A549 (cell line): ENCODE measurements at regions not wholly inside any gene's neighbourhood (a gene's known extent, or its start where the extent isn't known, plus 50 kb on each side); places are given as distances from the start of the nearest gene placed in this dataset.
"Not testable (repeated sequence)": the region's sequence is repeated elsewhere in the genome, so short reads cannot be mapped to it uniquely, and the experiment has no call there.

Experiments used
- ATAC-seq, 2 experiments: fragments of 200-7000 bp in 1 of 2; fragments of >200 bp in 1 of 2; cut with Nextera tagmentation in 1 of 2; cut with Tn5 transposase in 1 of 2; 3 replicates each; pipeline versions ENCODE4 v1.8.0 to v1.9.1; 2018 to 2020; ENCODE audit warnings: mild to moderate bottlenecking in 1 of 2, moderate library complexity in 1 of 2
- CTCF ChIA-PET: fragments of 300-600 bp; sonication (Branson Sonifier 250); formaldehyde crosslinking; extraction: SDS; loops from one replicate; lab custom pipeline; 2021; ENCODE audit warnings: antibody characterized with exemption, inconsistent platforms; lab: Yijun Ruan, JAX
- POLR2A ChIA-PET: fragments of 350-600 bp; formaldehyde crosslinking; extraction: SDS; loops from one replicate; lab custom pipeline; 2021; ENCODE audit warnings: antibody characterized with exemption, inconsistent platforms; lab: Yijun Ruan, JAX
- DNase-seq, 2 experiments: peaks; one replicate each; pipeline versions ENCODE4 v3.0.0 to v3.0.0-alpha.2; 2011 to 2016; ENCODE audit warnings: low read depth in 1 of 2, low spot score in 1 of 2
- FAIRE-seq: peaks from 2 replicates; lab custom pipeline; 2011; peaks lifted over from hg19 to GRCh38; lab: Jason Lieb, UNC
- H3K27ac ChIP-seq, 2 experiments: fragments of >200 bp; sonication (Bioruptor Twin); formaldehyde crosslinking; 3 replicates each; pipeline ENCODE4 v1.5.1; 2016 to 2017
- H3K4me1 ChIP-seq: fragments of >200 bp; sonication (Bioruptor Twin); formaldehyde crosslinking; 3 replicates; pipeline ENCODE4 v1.6.1; 2016
- H3K4me2 ChIP-seq: fragments of >200 bp; sonication (Bioruptor Twin); formaldehyde crosslinking; 3 replicates; pipeline ENCODE4 v1.6.1; 2016
- H3K4me3 ChIP-seq: fragments of >200 bp; sonication (Bioruptor Twin); formaldehyde crosslinking; 3 replicates; pipeline ENCODE4 v1.5.1; 2016
- H3K9me3 ChIP-seq: fragments of >200 bp; sonication (Bioruptor Twin); formaldehyde crosslinking; 3 replicates; pipeline ENCODE4 v1.6.1; 2016
- BHLHE40 ChIP-seq: IDR thresholded peaks from 2 replicates; pipeline ENCODE4 v1.6.1; 2012; ENCODE audit warnings: low read depth, low read length, inconsistent platforms
- CEBPB ChIP-seq, 2 experiments: fragments of >200 bp in 1 of 2; sonication (Bioruptor Twin) in 1 of 2; formaldehyde crosslinking in 1 of 2; IDR thresholded peaks; 2 replicates each; pipeline ENCODE4 v1.6.1; 2012 to 2016
- CHD2 ChIP-seq: fragments of 150-350 bp; IDR thresholded peaks from 2 replicates; pipeline ENCODE4 v1.6.1; 2014; ENCODE audit warnings: low read length; ENCODE audit not compliant: partially characterized antibody
- EP300 ChIP-seq, 2 experiments: fragments of >200 bp; sonication (Bioruptor Twin); formaldehyde crosslinking; IDR thresholded peaks; 2 replicates in 1 of 2; 3 replicates in 1 of 2; pipeline ENCODE4 v1.6.1; 2016 to 2017
- FOXS1 ChIP-seq: fragments of 250-450 bp; sonication (Bioruptor Pico); IDR thresholded peaks from 2 replicates; pipeline ENCODE4 v1.5.0; 2020; ENCODE audit warnings: mild to moderate bottlenecking, moderate library complexity
- HEYL ChIP-seq: fragments of 250-450 bp; sonication (Bioruptor Pico); IDR thresholded peaks from 2 replicates; pipeline ENCODE4 v1.8.0; 2021; ENCODE audit warnings: mild to moderate bottlenecking, moderate library complexity
- JUN ChIP-seq, 2 experiments: fragments of >200 bp; sonication (Bioruptor Twin); formaldehyde crosslinking; IDR thresholded peaks; 2 replicates in 1 of 2; 3 replicates in 1 of 2; pipeline ENCODE4 v1.6.1; 2016 to 2017
- KDM1A ChIP-seq: fragments of 200-600 bp; sonication (generic); IDR thresholded peaks from 2 replicates; pipeline ENCODE4 v1.6.1; 2016; ENCODE audit warnings: low read depth, mild to moderate bottlenecking
- NR3C1 ChIP-seq: fragments of >200 bp; sonication (Bioruptor Twin); formaldehyde crosslinking; IDR thresholded peaks from 3 replicates; pipeline ENCODE4 v1.6.1; 2017
- PBX3 ChIP-seq: IDR thresholded peaks from 2 replicates; pipeline ENCODE4 v1.6.1; 2012
- RFX5 ChIP-seq: fragments of 450-650 bp; IDR thresholded peaks from 2 replicates; pipeline ENCODE4 v1.7.1; 2014; ENCODE audit warnings: antibody characterized with exemption, mild to moderate bottlenecking, moderate library complexity
- RNF2 ChIP-seq: fragments of 200-600 bp; sonication (generic); IDR thresholded peaks from 2 replicates; pipeline ENCODE4 v1.6.1; 2016; ENCODE audit warnings: low read depth, mild to moderate bottlenecking, antibody characterized with exemption, moderate library complexity, borderline replicate concordance
- WGBS: methylation state at CpG from one replicate; pipeline ENCODE4 v1.1.6; 2017; ENCODE audit errors: missing lambda C conversion rate; 5-methylcytosine and 5-hydroxymethylcytosine counted together
- TF ChIP-seq, protein P1 (sequence below): fragments of >200 bp; sonication (Bioruptor Twin); formaldehyde crosslinking; IDR thresholded peaks from 2 replicates; pipeline ENCODE4 v1.6.1; 2016

GRCh38 chr9:87405677-87406542 is 91.8 kb upstream of the DAPK1 start:
- DNase-seq (peak in 1 of 2 experiments; percentile 44), FAIRE-seq (peak; percentile 51), ATAC-seq (peak; percentile 67 to 73; a peak in 5 of 6 replicates)
- peaks cover 51% of the 10 kb centered on the region for H3K4me1 ChIP-seq
- POLR2A ChIA-PET: interaction anchor here (1.0 kb wide), 1 partner anchor 32 kb away, joined by 3 read pairs; no protein-coding TSS in a partner anchor
- CTCF ChIA-PET: no interaction called here
- peak overlapping the region; percentile 75 to 76 for H3K27ac ChIP-seq
- 30% methylated on average over 3 of the region's 3 CpGs for WGBS
- peak overlapping the region; percentile 71 for H3K4me2 ChIP-seq
- H3K9me3 ChIP-seq: no peaks in the 10 kb centered on the region
- H3K4me3 ChIP-seq: no peak overlapping the region; the same call in 2 of the 3 replicates
- TF ChIP-seq JUN (IDR thresholded peaks at IDR 0.05) (0 out of 5 replicates have a peak, but pooled peaks of 1 of the 2 experiments have one; percentile 41), CHD2 (no peak), CEBPB (IDR thresholded peaks at IDR 0.05) (peak; percentile 60 to 89), EP300 (IDR thresholded peaks at IDR 0.05) (peak in 1 of 2 experiments; percentile 45; a peak in 3 of 5 replicates), RFX5 (no peak), BHLHE40 (no peak)
- TF ChIP-seq, protein P1, sequence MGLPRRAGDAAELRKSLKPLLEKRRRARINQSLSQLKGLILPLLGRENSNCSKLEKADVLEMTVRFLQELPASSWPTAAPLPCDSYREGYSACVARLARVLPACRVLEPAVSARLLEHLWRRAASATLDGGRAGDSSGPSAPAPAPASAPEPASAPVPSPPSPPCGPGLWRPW: peak; percentile 81

DNA sequence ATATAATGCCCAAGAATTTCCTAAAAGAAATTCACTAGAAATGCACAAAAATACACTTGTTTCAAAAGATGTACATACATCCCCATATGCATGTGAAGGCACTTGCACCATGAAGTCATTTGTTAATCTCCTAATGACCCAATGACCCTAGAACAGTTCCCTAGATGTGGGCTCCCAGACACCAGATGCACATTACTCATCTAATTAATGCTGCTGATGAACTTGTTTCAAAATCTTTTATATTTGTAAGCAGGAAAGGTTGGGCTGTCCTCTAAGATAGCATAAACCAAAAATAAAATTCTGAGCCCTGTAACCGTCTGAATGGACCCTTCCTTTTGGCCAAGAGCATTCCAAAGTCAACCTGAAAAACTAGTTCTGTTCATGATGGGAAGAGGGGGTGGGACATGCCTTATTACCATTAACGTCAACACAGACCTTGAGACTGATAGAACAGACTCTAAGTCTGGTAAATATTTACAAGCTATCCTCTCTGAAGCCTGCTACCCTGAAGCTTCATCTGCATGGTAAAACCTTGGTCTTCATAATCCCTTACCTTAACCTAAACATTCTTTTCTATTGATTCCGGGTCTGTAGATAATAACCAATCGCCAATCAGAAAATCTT is 91.0 kb upstream of the DAPK1 start:
- CTCF ChIA-PET: interaction anchor here (0.8 kb wide), 1 partner anchor 69 kb away, joined by 3 read pairs; no protein-coding TSS in a partner anchor
- WGBS: 45% methylated on average over 4 of the region's 4 CpGs
- peak overlapping the region; percentile 75 to 76 for H3K27ac ChIP-seq

GRCh38 chr9:87410047-87411005 is 87.3 kb upstream of the DAPK1 start:
- not testable (repeated sequence) for FAIRE-seq

More for the DNA sequence above, 91.0 kb upstream of the DAPK1 start:
- POLR2A ChIA-PET: no interaction called here
- Histone ChIP-seq H3K4me3 (no peak overlapping the region), H3K4me1 (peaks cover 51% of the 10 kb centered on the region), H3K4me2 (peak overlapping the region; percentile 71), H3K9me3 (no peaks in the 10 kb centered on the region)
- ATAC-seq (peak; percentile 40 to 65; a peak in 3 of 6 replicates), FAIRE-seq (no peak), DNase-seq (peak in 1 of 2 experiments; percentile 49)
- TF ChIP-seq HEYL (CRISPR knock-in tag) (no peak), KDM1A (no peak), NR3C1 (no peak), RNF2 (no peak), FOXS1 (CRISPR knock-in tag) (no peak), PBX3 (no peak)
- TF ChIP-seq, protein P1: no peak

More at GRCh38 chr9:87410047-87411005, 87.3 kb upstream of the DAPK1 start:
- H3K9me3 ChIP-seq, POLR2A ChIA-PET, H3K4me2 ChIP-seq, H3K4me3 ChIP-seq, DNase-seq, ATAC-seq: not testable (repeated sequence)
- Histone ChIP-seq H3K4me1 (peaks cover 37% of the 10 kb centered on the region), H3K27ac (peak overlapping the region in 1 of 2 experiments; percentile 32; a peak in 1 of 6 replicates)
- 88% methylated on average over 16 of the region's 16 CpGs for WGBS
- CTCF ChIA-PET: interaction anchor here (1.0 kb wide), 1 partner anchor 27 kb away, joined by 3 read pairs; no protein-coding TSS in a partner anchor
